HFFc6 (cell line): ENCODE measurements at regions not wholly inside any gene's neighbourhood (a gene's known extent, or its start where the extent isn't known, plus 50 kb on each side); places are given as distances from the start of the nearest gene placed in this dataset.
"Not testable (repeated sequence)": the region's sequence is repeated elsewhere in the genome, so short reads cannot be mapped to it uniquely, and the experiment has no call there.

Experiments used
- DNase-seq: peaks from one replicate; pipeline ENCODE4 v3.0.0-alpha.2; 2018
- H3K27ac Mint-ChIP-seq: 2 replicates; pipeline ENCODE4 v1.8.0; 2020; ENCODE audit warnings: mild to moderate bottlenecking, mixed read lengths
- H3K27me3 Mint-ChIP-seq: 2 replicates; pipeline ENCODE4 v1.8.0; 2021; ENCODE audit warnings: mild to moderate bottlenecking, moderate library complexity, mixed read lengths; ENCODE audit not compliant: insufficient read depth
- H3K36me3 Mint-ChIP-seq: 2 replicates; pipeline ENCODE4 v1.8.0; 2021; ENCODE audit warnings: low read depth, mixed read lengths
- H3K4me1 Mint-ChIP-seq: 2 replicates; pipeline ENCODE4 v1.8.0; 2020; ENCODE audit warnings: low read depth, mixed read lengths
- H3K4me3 Mint-ChIP-seq: 2 replicates; pipeline ENCODE4 v1.8.0; 2020; ENCODE audit warnings: mild to moderate bottlenecking, moderate library complexity, mixed read lengths
- H3K9me3 Mint-ChIP-seq: 2 replicates; pipeline ENCODE4 v1.8.0; 2020; ENCODE audit warnings: mild to moderate bottlenecking, mixed read lengths
- TF ChIP-seq, protein P1 (sequence below): fragments of 200-600 bp; sonication (generic); IDR thresholded peaks from 2 replicates; pipeline ENCODE4 v1.5.0; 2021; ENCODE audit warnings: antibody characterized with exemption, mild to moderate bottlenecking

DNA sequence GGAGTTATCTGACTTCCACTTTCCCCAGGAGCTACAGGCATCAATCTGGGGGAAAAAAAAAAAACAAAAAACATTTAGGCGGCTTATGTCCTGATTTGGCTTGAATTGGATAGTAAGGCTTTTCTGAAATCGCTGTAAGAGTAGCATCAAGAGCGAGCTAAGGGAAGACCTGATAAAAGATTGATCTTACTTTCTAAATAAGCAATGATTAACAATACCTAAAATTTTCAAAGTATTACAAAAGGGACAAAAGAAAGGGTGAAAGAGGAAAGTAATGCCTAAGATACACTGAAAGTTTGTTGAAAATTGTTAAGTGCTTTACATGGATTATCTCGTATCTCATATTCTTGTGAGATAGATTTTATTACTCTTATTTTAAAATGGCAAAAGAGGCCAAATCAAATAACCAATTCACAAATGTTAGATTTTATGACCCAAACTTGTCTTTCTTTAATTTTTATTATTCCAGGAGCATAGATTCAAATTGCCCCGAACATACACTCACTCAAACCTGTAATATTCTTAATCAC, 106.4 kb upstream of the PRSS16 start:
- H3K9me3 Mint-ChIP-seq: no peaks in the 10 kb centered on the region
- H3K4me1 Mint-ChIP-seq: peaks cover 53% of the 10 kb centered on the region
- H3K4me3 Mint-ChIP-seq: peak overlapping the region; percentile 64

DNA sequence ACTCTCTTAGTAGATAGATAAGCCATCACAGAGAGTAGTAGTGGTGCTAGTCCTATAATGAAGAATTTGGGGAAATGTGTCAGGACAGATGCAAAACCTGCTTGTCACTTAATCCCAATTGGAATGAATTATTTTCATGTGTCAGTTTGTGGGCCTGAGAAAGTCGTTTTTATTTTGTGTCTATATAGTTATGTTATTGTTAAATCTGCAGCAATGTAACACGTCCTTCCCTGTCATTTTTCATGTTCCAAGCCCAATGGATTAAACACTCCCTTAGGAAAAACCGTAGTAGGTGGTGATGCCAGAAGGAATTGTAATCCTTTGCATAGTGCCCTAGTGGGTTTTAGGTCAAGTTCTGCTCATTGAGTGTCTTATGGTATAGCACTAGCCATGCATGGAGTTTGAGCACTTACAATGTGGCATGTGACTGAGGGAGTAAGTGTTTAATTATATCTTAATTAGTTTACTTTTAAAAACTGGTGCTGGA, 105.9 kb upstream of the PRSS16 start:
- TF ChIP-seq, protein P1, sequence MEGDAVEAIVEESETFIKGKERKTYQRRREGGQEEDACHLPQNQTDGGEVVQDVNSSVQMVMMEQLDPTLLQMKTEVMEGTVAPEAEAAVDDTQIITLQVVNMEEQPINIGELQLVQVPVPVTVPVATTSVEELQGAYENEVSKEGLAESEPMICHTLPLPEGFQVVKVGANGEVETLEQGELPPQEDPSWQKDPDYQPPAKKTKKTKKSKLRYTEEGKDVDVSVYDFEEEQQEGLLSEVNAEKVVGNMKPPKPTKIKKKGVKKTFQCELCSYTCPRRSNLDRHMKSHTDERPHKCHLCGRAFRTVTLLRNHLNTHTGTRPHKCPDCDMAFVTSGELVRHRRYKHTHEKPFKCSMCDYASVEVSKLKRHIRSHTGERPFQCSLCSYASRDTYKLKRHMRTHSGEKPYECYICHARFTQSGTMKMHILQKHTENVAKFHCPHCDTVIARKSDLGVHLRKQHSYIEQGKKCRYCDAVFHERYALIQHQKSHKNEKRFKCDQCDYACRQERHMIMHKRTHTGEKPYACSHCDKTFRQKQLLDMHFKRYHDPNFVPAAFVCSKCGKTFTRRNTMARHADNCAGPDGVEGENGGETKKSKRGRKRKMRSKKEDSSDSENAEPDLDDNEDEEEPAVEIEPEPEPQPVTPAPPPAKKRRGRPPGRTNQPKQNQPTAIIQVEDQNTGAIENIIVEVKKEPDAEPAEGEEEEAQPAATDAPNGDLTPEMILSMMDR: no peak
- H3K9me3 Mint-ChIP-seq: no peaks in the 10 kb centered on the region
- H3K36me3 Mint-ChIP-seq: no peaks in the 10 kb centered on the region
- DNase-seq: no peak
- H3K27ac Mint-ChIP-seq: no peak overlapping the region
- no peaks in the 10 kb centered on the region; the same call in 1 of the 2 replicates for H3K27me3 Mint-ChIP-seq
- H3K4me1 Mint-ChIP-seq: peaks cover 53% of the 10 kb centered on the region
- H3K4me3 Mint-ChIP-seq: no peak overlapping the region

More for the DNA sequence above, 106.4 kb upstream of the PRSS16 start:
- TF ChIP-seq, protein P1: no peak
- Mint-ChIP-seq H3K36me3 (no peaks in the 10 kb centered on the region), H3K27ac (peak overlapping the region; percentile 20; the same call in 1 of the 2 replicates), H3K27me3 (no peaks in the 10 kb centered on the region; the same call in 1 of the 2 replicates)
- DNase-seq: no peak

DNA sequence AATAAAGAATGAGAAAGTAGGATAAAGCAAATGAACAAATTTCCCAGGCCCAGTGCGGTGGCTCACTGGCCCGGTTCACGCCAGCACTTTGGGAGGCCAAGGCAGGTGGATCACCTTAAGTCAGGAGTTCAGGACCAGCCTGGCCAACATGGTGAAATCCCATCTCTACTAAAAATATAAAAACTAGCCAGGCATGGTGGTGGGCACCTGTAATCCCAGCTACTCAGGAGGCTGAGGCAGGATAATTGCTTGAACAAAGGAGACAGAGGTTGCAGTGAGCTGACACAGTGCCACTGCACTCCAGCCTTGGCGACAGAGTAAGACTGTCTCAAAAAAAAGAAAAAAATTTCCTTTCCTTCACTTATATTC, 104.5 kb upstream of the PRSS16 start:
- H3K4me1 Mint-ChIP-seq: peaks cover 52% of the 10 kb centered on the region
- H3K4me3 Mint-ChIP-seq: peak overlapping the region; percentile 35; the same call in 1 of the 2 replicates
- not testable (repeated sequence) for DNase-seq, H3K36me3 Mint-ChIP-seq, H3K9me3 Mint-ChIP-seq, H3K27me3 Mint-ChIP-seq
- peak overlapping the region; percentile 68; the same call in 1 of the 2 replicates for H3K27ac Mint-ChIP-seq

DNA sequence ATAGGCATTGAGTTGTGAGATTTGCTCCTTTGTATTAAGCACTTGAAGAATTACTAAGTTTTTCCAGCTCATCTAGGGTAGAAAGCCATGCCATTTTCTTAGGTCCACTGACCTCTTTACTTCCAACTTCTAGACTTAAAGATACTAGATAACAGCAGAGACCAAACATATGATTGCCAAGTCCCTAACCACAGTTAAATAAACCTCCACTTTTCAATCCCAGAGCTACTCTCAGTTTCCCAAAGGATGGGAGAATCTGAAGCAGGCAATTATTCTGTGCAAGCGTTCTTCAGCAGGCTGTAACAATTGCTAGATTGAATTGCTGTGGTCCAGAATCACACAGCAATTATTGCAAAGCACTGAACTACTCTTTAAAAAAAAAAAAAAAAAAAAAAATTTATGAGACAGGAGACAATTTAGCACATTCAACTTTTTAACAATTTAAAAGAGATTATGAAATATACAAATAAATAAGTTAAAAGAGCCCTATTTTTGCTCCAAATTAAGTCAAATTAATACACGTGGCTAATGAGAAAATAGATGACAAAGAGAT, 104.0 kb upstream of the PRSS16 start:
- Mint-ChIP-seq H3K36me3 (no peaks in the 10 kb centered on the region), H3K4me1 (peaks cover 52% of the 10 kb centered on the region), H3K4me3 (peak overlapping the region; percentile 57)

DNA sequence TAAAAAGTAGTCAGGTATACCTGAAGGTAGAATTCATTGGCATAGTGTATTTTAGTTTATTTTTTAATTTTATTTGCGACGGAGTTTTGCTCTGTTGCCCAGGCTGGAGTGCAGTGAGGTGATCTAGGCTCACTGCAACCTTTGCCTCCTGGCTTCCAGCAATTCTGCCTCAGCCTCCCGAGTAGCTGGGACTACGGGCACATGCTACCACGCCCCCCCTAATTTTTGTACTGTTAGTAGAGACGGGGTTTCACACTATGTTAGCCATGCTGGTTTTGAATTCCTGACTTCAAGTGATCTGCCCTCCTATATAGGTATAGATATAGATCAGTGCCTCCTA, 102.8 kb upstream of the PRSS16 start:
- Mint-ChIP-seq H3K36me3 (no peaks in the 10 kb centered on the region), H3K27me3 (no peaks in the 10 kb centered on the region), H3K4me1 (peaks cover 45% of the 10 kb centered on the region), H3K4me3 (no peak overlapping the region), H3K9me3 (no peaks in the 10 kb centered on the region), H3K27ac (no peak overlapping the region)
- no peak for DNase-seq
- TF ChIP-seq, protein P1: no peak

More for the DNA sequence above, 104.0 kb upstream of the PRSS16 start:
- H3K27ac Mint-ChIP-seq: peak overlapping the region; percentile 68
- DNase-seq: no peak
- TF ChIP-seq, protein P1: no peak
- no peaks in the 10 kb centered on the region for H3K9me3 Mint-ChIP-seq
- no peaks in the 10 kb centered on the region; the same call in 1 of the 2 replicates for H3K27me3 Mint-ChIP-seq

DNA sequence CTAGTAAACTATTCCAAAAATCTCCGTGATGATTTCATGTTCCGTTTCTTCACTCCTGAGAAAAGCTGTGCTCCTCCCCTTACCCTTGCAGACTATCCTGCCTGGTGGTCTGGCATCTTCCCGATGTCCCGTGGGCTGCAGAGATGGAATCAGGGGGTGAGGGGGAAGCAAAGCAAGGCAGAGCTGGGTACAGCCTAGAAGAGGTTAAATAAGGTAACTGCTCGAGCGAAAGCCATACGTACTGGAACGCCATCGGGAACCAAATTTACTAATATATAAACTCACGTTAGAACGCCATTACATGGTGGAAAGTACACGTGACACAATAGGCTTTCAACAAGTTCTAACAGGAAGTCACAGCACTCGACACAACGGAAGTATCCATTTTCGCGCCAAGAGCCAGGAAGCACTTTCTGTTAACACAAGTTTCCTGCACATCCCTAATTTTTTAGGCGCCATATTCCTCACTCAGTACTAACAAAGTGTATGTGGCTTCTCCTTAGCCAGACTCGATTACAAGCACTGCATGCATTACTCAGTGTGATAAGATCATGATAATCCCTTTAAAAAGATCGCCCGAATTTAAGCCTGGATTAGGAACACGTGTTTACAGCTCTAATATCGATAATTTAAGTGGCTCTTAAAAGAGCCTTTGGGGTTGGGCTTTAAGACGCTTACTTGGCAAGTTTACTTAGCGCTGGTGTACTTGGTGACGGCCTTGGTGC, 101.6 kb upstream of the PRSS16 start:
- Mint-ChIP-seq H3K4me1 (peaks cover 36% of the 10 kb centered on the region), H3K27ac (no peak overlapping the region), H3K9me3 (no peaks in the 10 kb centered on the region), H3K4me3 (no peak overlapping the region), H3K36me3 (no peaks in the 10 kb centered on the region), H3K27me3 (no peaks in the 10 kb centered on the region)
- TF ChIP-seq, protein P1: no peak
- peak; percentile 90 for DNase-seq

DNA sequence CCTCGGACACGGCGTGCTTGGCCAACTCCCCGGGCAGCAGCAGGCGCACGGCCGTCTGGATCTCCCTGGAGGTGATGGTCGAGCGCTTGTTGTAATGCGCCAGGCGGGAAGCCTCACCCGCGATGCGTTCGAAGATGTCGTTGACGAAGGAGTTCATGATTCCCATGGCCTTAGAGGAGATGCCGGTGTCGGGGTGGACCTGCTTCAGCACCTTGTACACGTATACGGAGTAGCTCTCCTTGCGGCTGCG, 101.1 kb upstream of the PRSS16 start:
- DNase-seq, H3K9me3 Mint-ChIP-seq: not testable (repeated sequence)

More for the DNA sequence above, 101.1 kb upstream of the PRSS16 start:
- not testable (repeated sequence) for H3K4me3 Mint-ChIP-seq, H3K27ac Mint-ChIP-seq, H3K27me3 Mint-ChIP-seq, H3K36me3 Mint-ChIP-seq
- H3K4me1 Mint-ChIP-seq: peaks cover 31% of the 10 kb centered on the region
